ENCODE measurements at regions not wholly inside any gene's neighbourhood (a gene's known extent, or its start where the extent isn't known, plus 50 kb on each side); places are given as distances from the start of the nearest gene placed in this dataset.
"Not testable (repeated sequence)": the region's sequence is repeated elsewhere in the genome, so short reads cannot be mapped to it uniquely, and the experiment has no call there.

GRCh38 chr7:24058953-24059352, 225.0 kb upstream of the NPY start:
- DNase-seq: no peak

- DNase-seq: no peak
Observed at GRCh38 chr7:24059775-24060174, 224.2 kb upstream of the NPY start.

GRCh38 chr7:24063721-24064120, 220.3 kb upstream of the NPY start:
- DNase-seq: no peak

GRCh38 chr7:24069751-24070150, 214.2 kb upstream of the NPY start:
- no peak for DNase-seq

- no peak for DNase-seq
Observed at GRCh38 chr7:24073651-24074420, 210.2 kb upstream of the NPY start.

- DNase-seq: no peak
Observed at GRCh38 chr7:24075426-24075810, 208.6 kb upstream of the NPY start.

- no peak for DNase-seq
Observed at GRCh38 chr7:24082826-24083225, 201.2 kb upstream of the NPY start.

GRCh38 chr7:24102988-24103387, 181.0 kb upstream of the NPY start:
- no peak for DNase-seq

- no peak for DNase-seq
Observed at GRCh38 chr7:24108906-24109376, 175.0 kb upstream of the NPY start.

- no peak for DNase-seq
Observed at GRCh38 chr7:24110056-24110455, 173.9 kb upstream of the NPY start.

GRCh38 chr7:24113506-24113905, 170.5 kb upstream of the NPY start:
- no peak for DNase-seq

GRCh38 chr7:24115661-24116060, 168.3 kb upstream of the NPY start:
- DNase-seq: no peak

- not testable (repeated sequence) for DNase-seq
Observed at GRCh38 chr7:24117903-24118499, 166.0 kb upstream of the NPY start.

- no peak for DNase-seq
Observed at GRCh38 chr7:24119852-24120251, 164.1 kb upstream of the NPY start.

- no peak for DNase-seq
Observed at GRCh38 chr7:24123076-24123475, 160.9 kb upstream of the NPY start.

GRCh38 chr7:24125765-24126164, 158.2 kb upstream of the NPY start:
- DNase-seq: no peak

GRCh38 chr7:24127930-24128329, 156.1 kb upstream of the NPY start:
- no peak for DNase-seq

GRCh38 chr7:24129597-24129996, 154.4 kb upstream of the NPY start:
- no peak for DNase-seq

GRCh38 chr7:24130631-24131030, 153.4 kb upstream of the NPY start:
- no peak for DNase-seq

- no peak for DNase-seq
Observed at GRCh38 chr7:24133691-24134090, 150.3 kb upstream of the NPY start.

GRCh38 chr7:24134535-24134934, 149.5 kb upstream of the NPY start:
- no peak for DNase-seq

- DNase-seq: no peak
Observed at GRCh38 chr7:24135003-24135817, 148.8 kb upstream of the NPY start.

- DNase-seq: no peak
Observed at GRCh38 chr7:24137338-24137737, 146.7 kb upstream of the NPY start.

GRCh38 chr7:24138343-24138742, 145.6 kb upstream of the NPY start:
- DNase-seq: no peak
